ENCODE measurements at regions not wholly inside any gene's neighbourhood (a gene's known extent, or its start where the extent isn't known, plus 50 kb on each side); places are given as distances from the start of the nearest gene placed in this dataset.

DNA sequence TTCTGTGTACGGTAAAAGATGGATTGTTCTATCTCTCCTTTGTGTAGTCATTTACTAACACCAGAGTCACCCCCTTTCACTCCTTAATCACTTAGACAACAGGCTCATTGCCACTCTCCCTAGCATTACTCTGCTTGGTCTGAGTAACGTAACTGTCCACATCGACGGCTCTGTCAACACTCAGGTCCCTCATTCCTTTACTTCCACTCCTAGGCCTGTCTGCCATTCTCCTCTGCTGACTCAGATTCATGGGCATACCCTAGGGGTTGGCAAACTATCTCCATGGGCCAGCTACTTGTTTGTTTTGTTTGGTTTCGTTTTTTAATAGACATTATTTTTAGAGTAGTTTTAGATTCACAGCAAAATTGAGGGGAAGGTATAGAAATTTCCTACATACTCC, 243.9 kb downstream of the NR4A2 start:
- no peak for DNase-seq (ENCODE audit: low spot score)

DNA sequence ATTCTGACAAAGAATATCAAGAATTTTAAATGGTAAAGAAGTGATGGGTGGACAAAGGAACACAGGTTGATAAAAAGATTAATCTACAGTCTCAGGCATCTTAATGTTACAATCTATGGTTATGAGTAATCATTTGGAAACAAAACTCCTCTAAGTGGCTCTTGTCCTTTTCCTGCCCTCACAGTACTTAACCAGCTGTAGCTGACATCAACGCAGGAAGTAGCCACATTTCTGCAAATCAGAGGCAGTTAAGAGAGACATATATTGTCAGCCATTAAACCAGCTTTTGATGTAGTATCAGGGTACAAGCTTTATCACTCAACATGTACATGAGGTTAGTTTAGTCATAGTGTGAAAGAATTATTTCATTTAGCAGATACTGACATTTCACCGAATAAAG, 244.6 kb downstream of the NR4A2 start:
- no peak for DNase-seq (ENCODE audit: low spot score)

DNA sequence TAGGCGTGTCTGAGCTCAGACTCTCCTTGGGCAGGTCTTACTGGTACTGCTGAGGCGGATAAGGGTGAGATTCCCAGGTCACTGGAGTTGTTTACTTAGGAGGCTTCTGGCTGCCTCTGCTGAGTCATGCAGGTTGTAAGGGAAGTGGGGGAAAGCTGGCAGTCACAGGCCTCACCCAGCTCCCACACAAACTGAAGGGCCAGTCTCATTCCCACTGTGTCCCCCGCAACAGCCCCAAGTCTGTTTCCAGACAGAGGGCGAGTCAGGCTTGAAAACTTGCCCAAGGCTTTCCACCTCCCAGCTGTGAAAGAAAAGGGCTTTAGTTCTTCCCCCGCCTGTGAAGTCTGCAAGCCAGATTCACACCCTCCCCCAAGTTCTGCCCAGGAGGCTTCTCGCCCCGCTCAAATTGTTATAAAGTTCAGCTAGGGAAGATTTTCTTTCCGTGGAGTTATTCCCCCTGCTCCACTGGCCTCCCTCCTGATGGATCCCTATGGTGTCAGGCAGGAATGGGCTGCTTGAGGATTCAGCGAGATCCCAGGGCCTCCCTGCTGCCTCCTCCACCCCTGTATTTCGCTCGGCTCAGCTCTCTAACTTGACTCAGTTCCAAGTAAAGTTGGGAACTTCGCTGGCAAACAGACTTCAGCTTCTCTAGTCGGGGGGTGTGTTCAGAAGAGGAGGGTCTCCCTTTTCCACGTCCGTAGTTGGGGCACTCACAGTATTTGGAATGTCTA, 248.6 kb downstream of the NR4A2 start:
- DNase-seq (ENCODE audit: low spot score): no peak

DNA sequence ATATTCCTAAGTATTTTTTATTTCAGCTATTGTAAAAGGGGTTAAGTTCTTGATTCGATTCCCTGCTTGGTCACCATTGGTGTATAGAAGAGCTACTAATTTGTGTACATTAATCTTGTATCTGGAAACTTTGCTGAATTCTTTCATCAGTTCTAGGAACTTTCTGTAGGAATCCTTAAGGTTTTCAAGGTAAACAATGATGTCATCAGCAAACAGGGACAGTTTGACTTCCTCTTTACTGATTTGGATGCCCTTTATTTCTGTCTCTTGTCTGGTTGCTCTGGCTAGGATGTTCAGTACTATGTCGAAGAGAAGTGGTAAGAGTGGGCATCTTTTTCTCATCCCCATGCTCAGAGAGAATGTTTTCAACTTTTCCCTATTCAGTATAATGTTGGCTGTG, 252.7 kb downstream of the NR4A2 start:
- DNase-seq (ENCODE audit: low spot score): no peak

DNA sequence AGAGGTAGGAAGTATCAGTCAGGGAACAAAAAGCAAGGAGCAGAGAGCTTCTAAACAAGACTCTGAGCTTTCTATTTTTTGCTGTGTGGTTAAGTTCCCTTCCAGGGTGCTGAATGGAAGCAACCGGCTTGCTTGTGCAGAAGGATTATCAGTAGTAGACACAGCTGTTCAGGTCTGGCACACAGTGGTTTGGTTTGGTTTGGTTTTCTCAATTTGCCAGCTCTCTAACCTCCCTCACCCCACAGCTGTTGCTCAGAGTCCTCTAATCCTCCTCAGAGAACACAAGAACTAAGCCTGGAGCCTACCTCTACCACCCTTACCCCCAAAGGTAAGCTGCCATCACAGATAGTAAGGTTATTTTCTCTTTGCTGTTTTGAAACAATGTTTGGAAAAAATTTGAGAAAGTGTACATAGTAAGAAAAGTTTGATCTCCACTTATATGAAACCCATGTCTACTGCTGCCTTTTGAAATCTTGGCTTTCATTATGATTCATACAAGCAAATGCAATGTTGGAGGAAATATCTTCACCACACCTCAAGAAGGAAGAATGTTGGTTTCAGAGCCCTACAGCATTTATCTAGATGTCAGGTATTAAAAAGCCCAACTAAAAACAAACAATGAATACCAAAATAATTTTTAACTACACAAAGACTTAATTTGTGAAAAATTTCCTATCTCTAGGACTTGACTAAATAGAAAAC, 255.3 kb downstream of the NR4A2 start:
- no peak for DNase-seq (ENCODE audit: low spot score)

DNA sequence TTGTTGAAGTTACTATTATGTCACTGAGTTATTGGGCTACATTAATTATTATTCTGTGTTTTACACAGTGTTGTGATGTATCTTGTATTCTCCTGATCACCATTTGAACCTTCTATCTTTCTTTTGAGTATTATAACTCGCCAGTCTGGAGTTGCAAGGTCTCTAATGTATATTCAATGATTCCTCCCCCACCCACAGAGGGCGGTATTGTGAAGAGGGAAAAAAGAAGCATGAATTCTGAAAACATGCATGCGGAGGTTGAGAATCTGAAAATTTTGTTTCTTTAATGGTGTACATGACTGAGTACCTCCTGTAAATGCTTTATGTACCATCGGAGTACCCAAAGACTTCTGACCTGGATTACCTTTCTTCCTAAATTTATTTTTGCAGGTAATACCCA, 266.6 kb downstream of the NR4A2 start:
- DNase-seq (ENCODE audit: low spot score): no peak

DNA sequence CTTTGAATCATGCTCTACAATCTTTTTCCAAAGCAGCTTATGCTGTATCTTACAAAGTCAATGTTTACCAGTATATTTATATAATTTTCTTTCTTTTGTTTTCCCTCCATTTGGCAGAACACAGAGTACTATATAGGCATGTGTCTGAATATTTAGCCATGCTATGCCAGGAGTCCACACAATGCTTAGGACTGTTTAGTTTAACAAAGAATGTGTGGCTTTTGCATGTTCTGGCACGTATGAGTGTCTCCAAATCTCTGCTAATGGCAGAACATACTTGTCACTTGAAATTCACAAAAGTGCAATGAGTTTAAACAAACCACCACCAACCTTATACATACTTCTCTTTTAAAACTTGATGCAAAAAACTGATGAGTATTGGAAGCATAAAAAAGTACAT, 268.0 kb downstream of the NR4A2 start:
- DNase-seq (ENCODE audit: low spot score): no peak

DNA sequence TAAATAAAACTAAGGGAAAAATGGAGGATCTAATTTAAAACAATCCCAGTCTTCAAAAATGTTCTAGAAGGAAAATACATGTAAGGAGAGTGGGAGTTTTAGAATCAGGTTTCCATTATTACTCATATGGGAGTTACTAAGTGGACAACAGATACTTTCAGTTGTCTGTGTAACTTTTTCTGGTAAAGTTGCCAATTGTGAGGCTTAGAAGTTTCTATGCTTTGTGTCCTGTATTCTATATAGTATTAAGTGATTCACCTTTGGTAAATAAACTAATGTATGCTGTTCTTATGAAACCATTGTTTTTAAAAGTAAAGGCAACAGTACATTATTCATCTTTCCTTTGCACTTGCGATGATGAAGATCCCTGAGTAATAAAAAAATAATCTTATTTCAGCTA, 274.9 kb downstream of the NR4A2 start:
- DNase-seq (ENCODE audit: low spot score): no peak

DNA sequence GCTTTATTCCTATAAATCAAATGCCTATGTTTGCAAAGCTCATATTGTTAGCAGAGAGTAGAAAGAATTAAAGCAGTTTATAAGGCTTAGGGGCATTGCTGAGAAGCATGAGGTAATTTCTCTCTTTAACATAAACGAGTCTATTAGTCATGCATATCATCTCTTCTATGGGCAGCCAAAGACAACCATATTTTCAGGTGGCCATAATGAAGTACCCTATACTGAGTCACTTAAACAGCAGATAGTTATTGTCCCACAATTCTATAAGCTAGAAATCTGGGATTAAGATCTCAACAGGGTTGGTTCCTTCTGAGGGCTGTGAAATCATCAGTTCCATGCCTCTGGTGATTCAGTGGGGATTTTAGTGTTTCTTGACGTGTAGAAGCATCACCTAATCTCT, 277.5 kb downstream of the NR4A2 start:
- DNase-seq (ENCODE audit: low spot score): no peak

DNA sequence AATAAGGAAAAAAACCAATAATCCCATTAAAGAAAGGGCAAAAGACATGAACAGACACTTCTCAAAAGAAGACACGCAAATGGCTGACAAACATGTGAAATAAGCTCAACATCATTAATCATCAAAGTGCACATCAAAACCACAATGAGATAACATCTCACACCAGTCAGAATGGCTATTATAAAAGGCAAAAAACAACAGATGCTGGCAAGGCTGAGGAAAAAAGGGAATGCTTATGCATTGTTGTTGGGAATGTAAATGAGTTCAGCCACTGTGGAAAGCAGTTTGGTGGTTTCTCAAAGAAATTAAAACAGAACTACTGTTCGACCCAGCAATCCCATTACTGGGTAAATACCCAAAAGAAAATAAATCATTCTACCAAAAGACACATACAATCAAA, 285.6 kb downstream of the NR4A2 start:
- DNase-seq (ENCODE audit: low spot score): no peak

DNA sequence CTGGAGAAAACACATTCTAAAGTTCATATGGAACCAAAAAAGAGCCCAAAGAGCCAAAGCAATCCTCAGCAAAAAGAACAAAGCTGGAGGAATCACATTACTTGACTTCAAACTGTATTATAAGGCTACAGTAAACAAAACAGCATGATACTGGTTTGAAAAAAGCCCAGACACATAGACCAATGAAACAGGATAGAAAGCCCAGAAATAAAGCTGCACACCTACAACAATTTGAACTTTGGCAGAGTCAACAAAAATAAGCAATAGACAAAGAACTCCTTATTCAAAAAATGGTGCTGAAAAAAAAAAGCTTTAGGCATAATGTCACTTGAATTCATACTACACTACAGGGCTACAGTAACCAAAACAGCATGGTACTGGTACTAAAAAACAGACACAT, 289.6 kb downstream of the NR4A2 start:
- no peak for DNase-seq (ENCODE audit: low spot score)

DNA sequence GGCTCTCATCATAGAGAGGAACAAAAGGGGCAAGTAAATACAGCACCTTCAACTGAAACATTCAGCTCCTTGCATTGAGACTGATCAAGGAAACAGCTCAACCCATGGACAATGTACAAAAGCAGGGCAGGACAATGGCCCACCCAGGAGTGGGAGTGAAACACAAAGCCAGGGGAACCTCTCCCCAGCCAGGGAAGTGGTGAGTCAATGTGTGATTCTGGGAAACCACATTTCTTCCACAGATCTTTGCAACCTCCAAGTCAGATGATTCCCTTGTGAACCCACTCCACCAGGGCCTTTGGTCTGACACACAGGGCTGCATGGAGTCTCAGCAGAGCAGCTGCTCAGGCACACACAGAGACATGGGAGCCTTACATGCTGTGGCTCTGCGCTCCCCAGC, 294.5 kb downstream of the NR4A2 start:
- DNase-seq (ENCODE audit: low spot score): no peak

DNA sequence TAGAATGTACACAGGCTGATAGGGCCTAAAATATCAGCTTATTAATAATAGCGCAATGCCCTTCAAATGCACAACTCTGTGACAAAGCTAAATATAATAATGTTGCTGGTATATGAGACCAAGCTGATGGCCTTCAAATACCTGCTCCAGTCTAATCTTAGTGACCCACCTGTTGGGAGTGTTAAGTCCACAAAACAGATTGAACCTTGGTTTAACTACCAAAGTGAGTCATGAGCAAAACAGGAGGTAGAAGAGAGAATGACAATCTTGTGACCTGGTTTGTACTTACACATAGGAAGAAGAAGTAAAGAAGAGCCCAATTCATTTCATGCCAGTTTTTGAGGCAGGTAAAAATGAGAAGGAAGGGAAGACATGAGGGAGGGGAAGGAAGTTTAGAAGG, 295.0 kb downstream of the NR4A2 start:
- DNase-seq (ENCODE audit: low spot score): no peak

DNA sequence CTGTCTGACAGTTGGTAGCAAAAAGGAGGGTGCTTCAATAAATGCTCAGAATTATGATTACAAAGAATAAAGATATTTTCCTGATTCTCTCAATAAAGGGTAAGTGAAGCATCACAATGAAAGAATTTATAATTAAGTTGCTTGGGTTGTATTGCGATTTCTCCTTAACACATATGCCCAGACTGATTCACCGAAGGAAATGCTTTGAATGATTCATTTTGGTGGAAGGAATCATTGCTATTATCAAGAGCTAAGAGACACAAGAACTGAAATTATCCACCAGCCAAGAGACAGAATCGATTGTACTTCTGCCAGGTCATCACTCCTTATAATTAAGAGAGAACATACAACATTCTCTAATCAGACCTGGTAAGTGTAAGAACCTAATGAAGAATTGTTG, 301.4 kb downstream of the NR4A2 start:
- no peak for DNase-seq (ENCODE audit: low spot score)

DNA sequence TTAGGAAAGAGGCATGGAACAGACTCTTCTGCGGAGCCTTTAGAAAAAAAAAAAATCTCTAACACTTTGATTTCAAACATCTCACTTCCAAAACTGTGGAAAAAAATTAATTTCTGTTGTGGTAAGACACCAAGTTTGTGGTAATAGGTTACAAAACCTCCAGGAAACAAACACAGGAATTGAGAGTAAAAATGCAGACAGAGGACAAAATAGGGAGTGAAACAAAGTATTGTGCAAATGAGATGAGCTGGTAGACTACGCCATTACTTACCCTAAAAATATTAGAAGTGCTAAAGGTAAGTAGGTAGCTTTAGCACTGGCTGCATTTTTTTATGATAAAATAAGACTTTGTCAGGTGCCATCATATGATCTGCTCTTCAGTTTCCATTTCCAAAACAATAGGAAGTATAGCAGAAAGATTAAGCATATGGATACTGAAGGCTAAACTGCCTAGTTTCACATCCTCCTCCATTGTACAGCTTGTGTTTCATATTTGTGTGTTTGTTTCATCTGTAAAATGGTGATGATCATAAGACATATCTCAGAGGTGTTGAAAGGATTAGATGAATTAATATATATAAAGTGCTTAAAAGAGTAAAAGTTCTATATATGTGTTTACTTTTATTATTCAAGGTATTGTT, 309.2 kb downstream of the NR4A2 start:
- DNase-seq (ENCODE audit: low spot score): no peak

DNA sequence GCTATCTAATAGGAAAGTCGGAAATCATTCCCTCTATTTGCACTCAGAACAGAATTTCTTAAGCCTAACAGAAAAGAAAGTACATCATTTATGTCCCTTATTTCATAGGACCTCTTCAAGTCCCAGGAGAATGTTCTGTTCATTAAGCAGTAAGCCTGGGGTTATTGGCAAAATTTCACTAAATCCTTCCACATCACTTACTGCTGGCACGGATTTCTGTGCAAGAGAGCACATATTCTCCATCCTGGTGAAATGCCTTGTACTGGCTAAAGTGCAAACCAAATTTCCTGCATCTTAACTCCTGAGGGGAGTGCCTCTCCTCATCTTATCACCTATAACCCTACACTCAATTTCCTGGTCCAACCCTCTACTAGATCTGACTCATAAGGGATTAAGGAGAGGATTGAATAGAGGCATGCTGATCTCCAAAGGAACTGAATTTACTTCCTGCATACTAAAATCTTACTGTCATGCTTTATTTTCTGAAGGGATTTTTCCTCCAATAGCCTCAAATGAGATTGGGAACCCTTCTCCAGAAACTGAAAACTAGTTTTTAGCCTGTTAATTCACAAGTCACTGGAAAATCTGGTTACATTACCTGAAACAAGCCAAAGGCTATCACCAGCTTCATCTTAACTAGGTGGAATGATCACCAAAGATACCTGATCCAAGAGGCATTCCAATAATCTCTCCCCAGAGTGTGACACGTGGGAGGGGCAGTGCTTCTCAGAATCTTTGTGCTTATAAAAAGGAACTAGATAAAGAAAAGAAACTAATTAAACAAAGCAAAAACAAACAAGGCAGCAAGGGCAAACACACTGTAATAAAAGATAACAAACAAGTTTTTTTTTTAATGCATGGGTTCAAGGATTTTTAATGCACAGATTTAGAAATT, 311.1 kb downstream of the NR4A2 start:
- DNase-seq (ENCODE audit: low spot score): no peak

DNA sequence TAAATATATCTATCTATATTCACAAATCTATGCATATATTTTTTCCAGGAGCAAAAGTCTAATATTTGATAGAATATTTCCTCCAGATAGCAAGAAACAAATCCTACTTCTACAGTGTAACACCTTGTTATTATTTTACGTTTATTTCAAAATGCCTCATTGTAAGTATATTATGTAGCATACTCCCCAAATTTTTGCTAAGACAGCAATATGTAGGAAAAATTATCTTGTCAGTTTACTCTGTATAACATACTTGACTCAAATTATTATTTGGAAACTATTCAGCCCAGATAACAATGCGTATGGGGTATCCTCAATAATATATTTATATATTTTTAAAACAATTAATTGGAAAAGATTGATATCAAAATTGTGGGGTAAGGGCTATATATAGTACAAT, 313.2 kb downstream of the NR4A2 start:
- DNase-seq (ENCODE audit: low spot score): no peak

DNA sequence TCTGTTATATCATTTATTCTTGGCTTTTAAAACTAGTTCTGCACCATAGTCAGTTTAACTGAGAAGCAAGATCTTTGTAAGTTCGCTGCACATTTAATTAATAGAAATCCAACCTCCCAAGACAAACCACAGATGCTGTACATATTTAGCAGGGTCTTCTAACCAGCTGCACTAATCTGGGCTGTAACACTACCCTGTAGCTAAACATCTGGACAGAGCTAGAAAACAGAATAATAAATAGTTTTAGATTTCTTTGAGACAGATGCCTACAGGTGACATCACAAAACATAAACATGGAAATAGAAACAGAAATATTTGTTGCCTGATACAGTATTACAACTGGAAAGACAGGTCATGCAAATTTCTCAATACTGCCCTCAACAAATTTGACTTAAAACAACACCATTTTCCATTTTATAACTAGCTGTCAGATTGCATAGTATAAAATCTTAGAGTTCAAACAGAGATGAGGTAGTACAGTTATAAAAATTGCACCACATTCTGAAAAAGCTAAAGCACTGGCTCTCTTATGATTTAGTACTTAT, 315.1 kb downstream of the NR4A2 start:
- no peak for DNase-seq (ENCODE audit: low spot score)

DNA sequence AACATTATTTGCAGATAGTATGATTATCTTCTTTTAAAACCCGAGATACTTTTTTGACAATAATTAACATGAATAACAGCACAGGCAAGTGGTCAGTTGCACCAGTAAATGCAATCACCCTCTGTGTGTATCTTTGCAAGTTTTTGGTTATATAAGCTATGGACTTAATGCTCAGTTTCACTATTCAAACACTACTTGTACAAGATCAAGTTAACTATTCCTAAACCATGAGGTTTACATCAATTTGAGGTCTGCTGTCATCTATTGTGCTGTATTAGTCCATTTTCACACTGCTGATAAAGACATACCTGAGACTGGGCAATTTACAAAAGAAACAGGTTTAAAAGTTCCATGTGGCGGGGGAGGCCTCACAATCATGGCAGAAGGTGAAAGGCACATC, 323.2 kb downstream of the NR4A2 start:
- DNase-seq (ENCODE audit: low spot score): no peak

DNA sequence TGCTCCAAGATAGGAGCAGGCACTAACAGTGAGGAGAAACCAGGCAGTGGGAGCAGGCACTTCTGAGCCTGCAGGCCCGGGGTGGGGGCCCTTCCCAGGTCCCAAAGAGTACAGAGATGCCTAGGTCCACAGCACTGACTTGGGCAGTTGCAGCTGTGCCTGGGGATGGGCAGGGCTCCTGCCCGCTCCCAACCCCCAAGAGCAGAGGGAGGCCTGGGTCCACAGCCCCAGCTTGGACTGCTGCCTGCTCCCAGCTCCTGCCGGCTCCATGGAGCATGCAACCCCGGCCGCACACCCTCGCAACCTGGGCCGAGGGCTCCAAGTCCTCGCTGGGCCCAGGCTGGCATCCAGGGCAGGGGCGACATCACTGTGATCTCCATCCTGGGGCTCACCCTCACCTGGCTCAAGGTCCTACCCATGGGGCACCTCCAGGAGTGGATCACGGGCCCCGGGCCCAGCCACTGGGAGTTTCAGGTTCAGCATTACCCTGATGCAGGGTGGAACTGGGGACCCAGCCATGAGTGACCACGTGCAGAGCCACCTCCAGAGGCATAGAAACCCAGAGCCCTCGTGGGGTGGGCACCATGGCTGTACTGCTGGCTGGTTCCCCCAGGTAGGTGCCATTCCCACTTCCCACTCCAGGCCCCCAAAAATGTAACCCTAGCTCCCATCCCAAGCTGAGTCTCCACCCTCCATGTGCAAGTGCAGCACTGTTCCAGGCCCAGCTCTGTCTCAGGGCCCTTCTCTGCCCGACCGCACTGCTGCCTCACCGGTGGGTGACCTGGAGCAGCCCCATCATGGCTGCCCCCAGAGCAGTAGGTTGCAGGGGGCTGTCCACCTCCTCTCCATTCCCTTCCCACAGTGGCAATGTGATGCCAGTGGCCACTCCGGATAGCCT, 325.6 kb downstream of the NR4A2 start:
- DNase-seq (ENCODE audit: low spot score): no peak
